ENCODE measurements at regions not wholly inside any gene's neighbourhood (a gene's known extent, or its start where the extent isn't known, plus 50 kb on each side); places are given as distances from the start of the nearest gene placed in this dataset.

GRCh38 chr1:221141096-221141495 is 261.9 kb downstream of the HLX start:
- Histone ChIP-seq H3K27me3 (replicated peaks in 1 of 2; ENCODE audit: control insufficient read depth in 2 of 2, extremely low read depth in 1 of 2, insufficient read depth in 2 of 2, low read length in 1 of 2) (no peaks in the 10 kb centered on the region), H3K27ac (ENCODE audit: low read length) (no peak overlapping the region), H3K9me3 (no peaks in the 10 kb centered on the region), H3K4me1 (ENCODE audit: control insufficient read depth in 1 of 2, extremely low read depth in 1 of 2, insufficient read depth in 2 of 2, low read length in 2 of 2) (no peaks in the 10 kb centered on the region), H3K4me3 (ENCODE audit: control insufficient read depth in 1 of 2, extremely low read depth in 1 of 2, low read length in 1 of 2) (no peak overlapping the region), H3K36me3 (ENCODE audit: control insufficient read depth in 2 of 2, extremely low read depth in 1 of 2, insufficient read depth in 1 of 2, low read length in 1 of 2) (no peaks in the 10 kb centered on the region)
- ChIA-PET CTCF (no interaction called here), POLR2A (no interaction called here)
- Mint-ChIP-seq H3K27me3 (peaks cover 0 to 2% of the 10 kb centered on the region in 2 donors), H3K4me3 (no peak overlapping the region), H3K27ac (no peak overlapping the region), H3K36me3 (no peaks in the 10 kb centered on the region), H3K9me3 (no peaks in the 10 kb centered on the region), H3K4me1 (no peaks in the 10 kb centered on the region)
- ATAC-seq (replicated peaks in 1 of 4) = no peak
- no CpG with 5 or more reads among the region's 2 CpGs for WGBS (ENCODE audit: insufficient coverage)
- no peak for DNase-seq

DNA sequence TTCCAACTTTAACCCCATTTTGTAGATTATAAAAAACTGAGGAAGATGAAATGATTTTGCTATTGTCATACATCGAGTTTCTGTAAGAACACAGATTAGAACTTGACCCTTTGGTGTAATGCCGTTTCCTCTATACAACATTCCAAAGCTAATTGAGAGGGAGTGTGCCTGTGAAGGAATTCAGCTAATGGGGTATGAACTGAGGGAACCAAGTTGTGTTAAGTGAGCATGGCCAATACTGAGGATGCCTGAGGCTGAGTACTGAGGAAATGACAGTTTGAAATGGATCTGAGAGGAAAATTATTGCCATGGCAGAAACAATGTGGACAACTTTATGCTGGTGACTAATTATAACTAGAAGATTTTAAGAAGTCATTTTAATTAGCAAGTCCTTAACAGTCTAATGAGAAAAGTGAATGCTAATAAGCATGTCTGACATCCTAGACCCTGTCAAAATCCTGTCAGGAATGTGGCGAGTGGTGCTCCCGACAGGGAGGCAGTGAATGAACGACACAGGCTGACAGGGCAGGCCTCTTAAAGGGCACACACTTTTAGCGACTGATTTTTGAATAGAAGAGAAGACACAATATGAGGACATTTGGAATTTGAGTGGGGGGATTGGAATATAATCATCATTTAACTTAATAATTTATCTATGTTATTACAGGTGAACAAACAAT is 262.5 kb downstream of the HLX start:
- no peak overlapping the region for H3K4me3 ChIP-seq (ENCODE audit: control insufficient read depth in 1 of 2, extremely low read depth in 1 of 2, low read length in 1 of 2)
- Mint-ChIP-seq H3K27ac (no peak overlapping the region), H3K9me3 (no peaks in the 10 kb centered on the region), H3K4me1 (no peaks in the 10 kb centered on the region), H3K4me3 (no peak overlapping the region), H3K36me3 (no peaks in the 10 kb centered on the region), H3K27me3 (peaks cover 0 to 2% of the 10 kb centered on the region in 2 donors)
- no peaks in the 10 kb centered on the region for H3K4me1 ChIP-seq (ENCODE audit: control insufficient read depth in 1 of 2, extremely low read depth in 1 of 2, insufficient read depth in 2 of 2, low read length in 2 of 2)
- no peaks in the 10 kb centered on the region for H3K36me3 ChIP-seq (ENCODE audit: control insufficient read depth in 2 of 2, extremely low read depth in 1 of 2, insufficient read depth in 1 of 2, low read length in 1 of 2)
- no peaks in the 10 kb centered on the region for H3K27me3 ChIP-seq (replicated peaks in 1 of 2; ENCODE audit: control insufficient read depth in 2 of 2, extremely low read depth in 1 of 2, insufficient read depth in 2 of 2, low read length in 1 of 2)
- no CpG with 5 or more reads among the region's 6 CpGs for WGBS (ENCODE audit: insufficient coverage)
- no peak for ATAC-seq (replicated peaks in 1 of 4)
- no peak overlapping the region for H3K27ac ChIP-seq (ENCODE audit: low read length)
- ChIA-PET POLR2A (no interaction called here), CTCF (no interaction called here)
- no peaks in the 10 kb centered on the region for H3K9me3 ChIP-seq
- DNase-seq = no peak

- ChIA-PET CTCF (no interaction called here), POLR2A (no interaction called here)
- 70% methylated on average over 3 of the region's 4 CpGs for WGBS (ENCODE audit: insufficient coverage)
- H3K9me3 Mint-ChIP-seq = peaks cover 0 to 4% (median 3%) of the 10 kb centered on the region in 3 donors
- H3K4me3 Mint-ChIP-seq = no peak overlapping the region
- H3K36me3 Mint-ChIP-seq = no peaks in the 10 kb centered on the region
- no peaks in the 10 kb centered on the region for H3K4me1 Mint-ChIP-seq
- H3K27me3 Mint-ChIP-seq = no peaks in the 10 kb centered on the region
- no peak overlapping the region for H3K27ac ChIP-seq (ENCODE audit: low read length)
- no peak for DNase-seq
- H3K4me3 ChIP-seq (ENCODE audit: control insufficient read depth in 1 of 2, extremely low read depth in 1 of 2, low read length in 1 of 2) = no peak overlapping the region
- no peaks in the 10 kb centered on the region for H3K4me1 ChIP-seq (ENCODE audit: control insufficient read depth in 1 of 2, extremely low read depth in 1 of 2, insufficient read depth in 2 of 2, low read length in 2 of 2)
- H3K9me3 ChIP-seq = no peaks in the 10 kb centered on the region
- H3K27me3 ChIP-seq (replicated peaks in 1 of 2; ENCODE audit: control insufficient read depth in 2 of 2, extremely low read depth in 1 of 2, insufficient read depth in 2 of 2, low read length in 1 of 2) = no peaks in the 10 kb centered on the region
- H3K36me3 ChIP-seq (ENCODE audit: control insufficient read depth in 2 of 2, extremely low read depth in 1 of 2, insufficient read depth in 1 of 2, low read length in 1 of 2) = no peaks in the 10 kb centered on the region
- ATAC-seq (replicated peaks in 1 of 4) = no peak
- H3K27ac Mint-ChIP-seq = no peak overlapping the region
Observed at GRCh38 chr1:221148660-221149059, 269.4 kb downstream of the HLX start.

- ATAC-seq (replicated peaks in 1 of 4) = no peak
- POLR2A ChIA-PET = no interaction called here
- WGBS (ENCODE audit: insufficient coverage) = 92% methylated on average over 2 of the region's 4 CpGs
Observed at GRCh38 chr1:221149111-221149510, 269.9 kb downstream of the HLX start.

DNA sequence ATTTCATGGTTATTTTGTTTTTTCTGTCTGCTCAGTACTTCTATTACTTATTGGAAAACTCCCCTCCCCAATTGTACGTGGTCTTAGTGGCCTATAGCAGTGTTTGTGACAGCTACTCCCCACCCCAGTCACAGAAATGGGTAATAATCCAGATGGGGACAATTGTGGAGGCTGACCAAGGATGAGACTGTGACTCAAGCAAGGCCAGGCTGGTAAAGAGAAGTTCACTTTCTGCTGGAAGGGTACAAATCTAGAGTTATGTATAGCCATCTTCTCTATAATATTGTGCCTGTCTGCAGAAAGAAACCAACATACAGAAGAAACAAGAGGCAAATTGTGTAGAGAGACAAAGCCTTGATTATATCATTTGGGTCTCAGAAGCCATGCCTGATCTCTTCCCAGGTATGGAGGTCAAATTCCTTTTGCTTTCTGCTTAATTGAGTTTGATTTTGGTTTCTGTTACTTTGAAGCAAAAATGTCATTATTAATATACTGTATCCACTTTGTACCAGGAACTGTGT is 270.4 kb downstream of the HLX start:
- H3K27me3 Mint-ChIP-seq = no peaks in the 10 kb centered on the region
- ATAC-seq (replicated peaks in 1 of 4) (no peak), DNase-seq (no peak)
- no peak overlapping the region for H3K4me3 Mint-ChIP-seq
- H3K4me1 Mint-ChIP-seq = no peaks in the 10 kb centered on the region
- Histone ChIP-seq H3K4me3 (ENCODE audit: control insufficient read depth in 1 of 2, extremely low read depth in 1 of 2, low read length in 1 of 2) (no peak overlapping the region), H3K9me3 (no peaks in the 10 kb centered on the region), H3K27me3 (replicated peaks in 1 of 2; ENCODE audit: control insufficient read depth in 2 of 2, extremely low read depth in 1 of 2, insufficient read depth in 2 of 2, low read length in 1 of 2) (no peaks in the 10 kb centered on the region), H3K27ac (ENCODE audit: low read length) (no peak overlapping the region), H3K36me3 (ENCODE audit: control insufficient read depth in 2 of 2, extremely low read depth in 1 of 2, insufficient read depth in 1 of 2, low read length in 1 of 2) (no peaks in the 10 kb centered on the region), H3K4me1 (ENCODE audit: control insufficient read depth in 1 of 2, extremely low read depth in 1 of 2, insufficient read depth in 2 of 2, low read length in 2 of 2) (no peaks in the 10 kb centered on the region)
- CTCF ChIA-PET = no interaction called here
- peaks cover 0 to 4% (median 3%) of the 10 kb centered on the region in 3 donors for H3K9me3 Mint-ChIP-seq
- no peaks in the 10 kb centered on the region for H3K36me3 Mint-ChIP-seq
- H3K27ac Mint-ChIP-seq = no peak overlapping the region
- WGBS (ENCODE audit: insufficient coverage) = no CpG with 5 or more reads among the region's 1 CpG
- POLR2A ChIA-PET = no interaction called here

More at GRCh38 chr1:221149111-221149510, 269.9 kb downstream of the HLX start:
- Mint-ChIP-seq H3K27me3 (no peaks in the 10 kb centered on the region), H3K27ac (no peak overlapping the region), H3K36me3 (no peaks in the 10 kb centered on the region), H3K4me1 (no peaks in the 10 kb centered on the region), H3K4me3 (no peak overlapping the region), H3K9me3 (peaks cover 0 to 4% (median 3%) of the 10 kb centered on the region in 3 donors)
- Histone ChIP-seq H3K9me3 (no peaks in the 10 kb centered on the region), H3K36me3 (ENCODE audit: control insufficient read depth in 2 of 2, extremely low read depth in 1 of 2, insufficient read depth in 1 of 2, low read length in 1 of 2) (no peaks in the 10 kb centered on the region), H3K4me3 (ENCODE audit: control insufficient read depth in 1 of 2, extremely low read depth in 1 of 2, low read length in 1 of 2) (no peak overlapping the region), H3K4me1 (ENCODE audit: control insufficient read depth in 1 of 2, extremely low read depth in 1 of 2, insufficient read depth in 2 of 2, low read length in 2 of 2) (no peaks in the 10 kb centered on the region), H3K27me3 (replicated peaks in 1 of 2; ENCODE audit: control insufficient read depth in 2 of 2, extremely low read depth in 1 of 2, insufficient read depth in 2 of 2, low read length in 1 of 2) (no peaks in the 10 kb centered on the region), H3K27ac (ENCODE audit: low read length) (no peak overlapping the region)
- no peak for DNase-seq
- CTCF ChIA-PET = no interaction called here

DNA sequence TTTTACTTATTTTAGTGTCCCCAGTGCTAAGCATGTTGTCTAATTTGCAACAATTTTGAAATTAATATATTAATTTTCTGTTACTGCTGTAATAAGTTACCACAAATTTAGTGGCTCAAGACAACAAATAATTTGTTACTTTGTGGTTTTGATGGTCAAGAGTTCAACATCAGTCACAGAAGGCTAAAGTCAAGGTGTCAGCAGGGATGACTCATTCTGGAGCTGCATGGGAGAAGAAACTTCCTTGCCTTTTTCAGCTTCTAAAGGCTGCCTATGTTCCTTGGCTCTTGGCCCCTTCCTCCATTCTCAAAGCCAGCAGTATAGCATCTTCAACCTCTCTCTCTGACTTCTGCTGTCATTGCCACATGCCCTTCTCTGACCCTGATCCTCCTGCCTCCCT is 271.8 kb downstream of the HLX start:
- H3K36me3 ChIP-seq (ENCODE audit: control insufficient read depth in 2 of 2, extremely low read depth in 1 of 2, insufficient read depth in 1 of 2, low read length in 1 of 2) = no peaks in the 10 kb centered on the region
- H3K9me3 Mint-ChIP-seq = peaks cover 0 to 4% (median 3%) of the 10 kb centered on the region in 3 donors
- H3K27ac ChIP-seq (ENCODE audit: low read length) = no peak overlapping the region
- no peak overlapping the region for H3K27ac Mint-ChIP-seq
- H3K4me3 Mint-ChIP-seq = no peak overlapping the region
- H3K27me3 ChIP-seq (replicated peaks in 1 of 2; ENCODE audit: control insufficient read depth in 2 of 2, extremely low read depth in 1 of 2, insufficient read depth in 2 of 2, low read length in 1 of 2) = no peaks in the 10 kb centered on the region
- no peaks in the 10 kb centered on the region for H3K4me1 Mint-ChIP-seq
- CTCF ChIA-PET = no interaction called here
- no peaks in the 10 kb centered on the region for H3K27me3 Mint-ChIP-seq
- no peaks in the 10 kb centered on the region for H3K4me1 ChIP-seq (ENCODE audit: control insufficient read depth in 1 of 2, extremely low read depth in 1 of 2, insufficient read depth in 2 of 2, low read length in 2 of 2)
- POLR2A ChIA-PET = no interaction called here
- ATAC-seq (replicated peaks in 1 of 4) (no peak), DNase-seq (no peak)
- H3K9me3 ChIP-seq = no peaks in the 10 kb centered on the region
- H3K36me3 Mint-ChIP-seq = no peaks in the 10 kb centered on the region
- H3K4me3 ChIP-seq (ENCODE audit: control insufficient read depth in 1 of 2, extremely low read depth in 1 of 2, low read length in 1 of 2) = no peak overlapping the region

DNA sequence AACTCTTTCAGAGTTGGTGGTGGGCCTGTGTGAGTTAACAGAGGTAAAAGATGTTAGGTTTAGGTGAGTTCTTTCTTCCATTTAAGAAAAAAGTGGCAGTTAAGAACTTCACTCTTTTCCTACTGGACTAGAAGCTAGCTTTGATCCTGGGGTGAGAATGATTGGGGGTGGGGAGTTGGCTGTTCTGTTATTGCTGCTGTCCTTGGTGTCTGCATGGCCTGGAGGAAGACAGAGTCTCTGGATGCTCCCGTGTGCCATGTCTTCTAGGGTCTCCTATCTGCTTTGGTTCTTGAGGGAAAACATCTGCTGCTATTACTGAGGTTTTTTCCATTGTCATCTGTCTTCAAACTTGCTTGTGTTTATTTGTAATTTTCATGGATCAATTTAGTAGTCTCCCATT is 275.7 kb downstream of the HLX start:
- WGBS (ENCODE audit: insufficient coverage) = no CpG with 5 or more reads among the region's 1 CpG
- Mint-ChIP-seq H3K36me3 (no peaks in the 10 kb centered on the region), H3K27me3 (no peaks in the 10 kb centered on the region), H3K9me3 (peaks cover 0 to 4% (median 0%) of the 10 kb centered on the region in 3 donors), H3K27ac (no peak overlapping the region), H3K4me3 (no peak overlapping the region), H3K4me1 (no peaks in the 10 kb centered on the region)
- ChIA-PET CTCF (no interaction called here), POLR2A (no interaction called here)
- no peaks in the 10 kb centered on the region for H3K9me3 ChIP-seq
- H3K27me3 ChIP-seq (replicated peaks in 1 of 2; ENCODE audit: control insufficient read depth in 2 of 2, extremely low read depth in 1 of 2, insufficient read depth in 2 of 2, low read length in 1 of 2) = no peaks in the 10 kb centered on the region
- H3K4me3 ChIP-seq (ENCODE audit: control insufficient read depth in 1 of 2, extremely low read depth in 1 of 2, low read length in 1 of 2) = no peak overlapping the region
- ATAC-seq (replicated peaks in 1 of 4) = no peak
- no peak overlapping the region for H3K27ac ChIP-seq (ENCODE audit: low read length)
- no peaks in the 10 kb centered on the region for H3K4me1 ChIP-seq (ENCODE audit: control insufficient read depth in 1 of 2, extremely low read depth in 1 of 2, insufficient read depth in 2 of 2, low read length in 2 of 2)
- H3K36me3 ChIP-seq (ENCODE audit: control insufficient read depth in 2 of 2, extremely low read depth in 1 of 2, insufficient read depth in 1 of 2, low read length in 1 of 2) = no peaks in the 10 kb centered on the region
- no peak for DNase-seq
